Parathyroid adenoma (tissue), 2 donors: ENCODE measurements at regions not wholly inside any gene's neighbourhood (a gene's known extent, or its start where the extent isn't known, plus 50 kb on each side); places are given as distances from the start of the nearest gene placed in this dataset.

Experiments used
- H2AFZ ChIP-seq: fragments of 300-600 bp; sonication (generic); one replicate; pipeline ENCODE4 v1.7.0; 2017; ENCODE audit warnings: antibody characterized with exemption, mild to moderate bottlenecking
- H3K27ac ChIP-seq: fragments of 300-600 bp; sonication (generic); one replicate; pipeline ENCODE4 v1.7.0; 2017
- H3K27me3 ChIP-seq: fragments of 300-600 bp; sonication (generic); one replicate; pipeline ENCODE4 v1.7.0; 2017; ENCODE audit warnings: low read length; ENCODE audit not compliant: control insufficient read depth, insufficient read depth
- H3K36me3 ChIP-seq: fragments of 300-600 bp; sonication (generic); one replicate; pipeline ENCODE4 v1.7.0; 2017; ENCODE audit warnings: low read length; ENCODE audit not compliant: control insufficient read depth, insufficient read depth
- H3K4me1 ChIP-seq: fragments of 300-600 bp; sonication (generic); one replicate; pipeline ENCODE4 v1.7.0; 2017; ENCODE audit warnings: control low read depth
- H3K4me2 ChIP-seq: fragments of 300-600 bp; sonication (generic); one replicate; pipeline ENCODE4 v1.7.0; 2017; ENCODE audit warnings: low read length
- H3K4me3 ChIP-seq: fragments of 300-600 bp; sonication (generic); one replicate; pipeline ENCODE4 v1.7.0; 2017; ENCODE audit warnings: low read depth, low read length
- H3K79me2 ChIP-seq: fragments of 300-600 bp; sonication (generic); one replicate; pipeline ENCODE4 v1.7.0; 2017; ENCODE audit warnings: control low read depth
- H3K9ac ChIP-seq: fragments of 300-600 bp; sonication (generic); one replicate; pipeline ENCODE4 v1.7.0; 2017; ENCODE audit warnings: mild to moderate bottlenecking
- H3K9me3 ChIP-seq: fragments of 300-600 bp; sonication (generic); one replicate; pipeline ENCODE4 v1.7.0; 2017; ENCODE audit warnings: low read length; ENCODE audit not compliant: control insufficient read depth
- TF ChIP-seq, protein P1 (sequence below): fragments of 300-600 bp; sonication (generic); IDR thresholded peaks from one replicate; pipeline ENCODE4 v1.7.0; 2017; ENCODE audit warnings: antibody characterized with exemption, mild to moderate bottlenecking
- donor health status: primary hyperparathyroidism.

DNA sequence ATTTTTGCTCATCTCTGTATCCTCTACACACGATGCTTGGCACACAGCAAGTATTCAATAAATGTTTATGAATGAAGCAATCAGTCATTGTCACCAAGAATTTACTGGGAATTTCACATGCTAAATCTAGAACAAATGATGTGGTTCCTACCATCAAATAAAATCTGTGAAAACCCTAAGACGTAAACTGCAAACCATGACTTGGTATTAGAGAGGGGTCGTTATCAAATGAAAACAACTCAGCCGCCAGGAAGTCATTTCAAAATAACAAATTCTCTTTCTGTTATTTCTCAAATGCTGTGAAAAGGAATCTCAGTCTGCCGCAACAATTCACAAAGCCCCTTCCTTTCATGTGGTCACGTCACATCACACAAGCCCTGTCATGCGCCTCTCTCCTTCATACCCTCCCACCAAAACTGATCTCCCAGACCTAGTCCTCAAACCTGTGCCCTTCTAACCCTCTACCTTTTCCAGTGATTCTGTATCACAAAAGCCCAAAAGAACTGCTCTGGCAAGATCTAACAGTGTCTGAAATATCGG is 173.6 kb downstream of the DEPDC1B start:
- Histone ChIP-seq H3K4me3 (no peak overlapping the region), H3K27me3 (no peaks in the 10 kb centered on the region), H3K27ac (no peak overlapping the region), H3K36me3 (no peaks in the 10 kb centered on the region), H3K9me3 (no peaks in the 10 kb centered on the region), H2AFZ (no peak overlapping the region), H3K79me2 (no peaks in the 10 kb centered on the region), H3K4me1 (no peaks in the 10 kb centered on the region), H3K4me2 (no peak overlapping the region), H3K9ac (no peak overlapping the region)
- TF ChIP-seq, protein P1, sequence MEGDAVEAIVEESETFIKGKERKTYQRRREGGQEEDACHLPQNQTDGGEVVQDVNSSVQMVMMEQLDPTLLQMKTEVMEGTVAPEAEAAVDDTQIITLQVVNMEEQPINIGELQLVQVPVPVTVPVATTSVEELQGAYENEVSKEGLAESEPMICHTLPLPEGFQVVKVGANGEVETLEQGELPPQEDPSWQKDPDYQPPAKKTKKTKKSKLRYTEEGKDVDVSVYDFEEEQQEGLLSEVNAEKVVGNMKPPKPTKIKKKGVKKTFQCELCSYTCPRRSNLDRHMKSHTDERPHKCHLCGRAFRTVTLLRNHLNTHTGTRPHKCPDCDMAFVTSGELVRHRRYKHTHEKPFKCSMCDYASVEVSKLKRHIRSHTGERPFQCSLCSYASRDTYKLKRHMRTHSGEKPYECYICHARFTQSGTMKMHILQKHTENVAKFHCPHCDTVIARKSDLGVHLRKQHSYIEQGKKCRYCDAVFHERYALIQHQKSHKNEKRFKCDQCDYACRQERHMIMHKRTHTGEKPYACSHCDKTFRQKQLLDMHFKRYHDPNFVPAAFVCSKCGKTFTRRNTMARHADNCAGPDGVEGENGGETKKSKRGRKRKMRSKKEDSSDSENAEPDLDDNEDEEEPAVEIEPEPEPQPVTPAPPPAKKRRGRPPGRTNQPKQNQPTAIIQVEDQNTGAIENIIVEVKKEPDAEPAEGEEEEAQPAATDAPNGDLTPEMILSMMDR: no peak

GRCh38 chr5:60522292-60522905 is 177.6 kb downstream of the DEPDC1B start:
- no peak overlapping the region for H3K4me2 ChIP-seq
- no peaks in the 10 kb centered on the region for H3K4me1 ChIP-seq
- H3K9me3 ChIP-seq: no peaks in the 10 kb centered on the region
- TF ChIP-seq, protein P1: no peak
- H3K79me2 ChIP-seq: no peaks in the 10 kb centered on the region
- no peaks in the 10 kb centered on the region for H3K36me3 ChIP-seq
- H2AFZ ChIP-seq: no peak overlapping the region
- no peak overlapping the region for H3K4me3 ChIP-seq
- no peaks in the 10 kb centered on the region for H3K27me3 ChIP-seq
- no peak overlapping the region for H3K27ac ChIP-seq
- H3K9ac ChIP-seq: no peak overlapping the region

GRCh38 chr5:60521376-60522291 is 178.3 kb downstream of the DEPDC1B start:
- H3K79me2 ChIP-seq: no peaks in the 10 kb centered on the region
- H3K9me3 ChIP-seq: no peaks in the 10 kb centered on the region
- H3K4me3 ChIP-seq: no peak overlapping the region
- no peak overlapping the region for H3K27ac ChIP-seq
- no peaks in the 10 kb centered on the region for H3K4me1 ChIP-seq
- H2AFZ ChIP-seq: no peak overlapping the region
- H3K36me3 ChIP-seq: no peaks in the 10 kb centered on the region
- no peaks in the 10 kb centered on the region for H3K27me3 ChIP-seq
- no peak overlapping the region for H3K9ac ChIP-seq
- TF ChIP-seq, protein P1: no peak
- H3K4me2 ChIP-seq: no peak overlapping the region

DNA sequence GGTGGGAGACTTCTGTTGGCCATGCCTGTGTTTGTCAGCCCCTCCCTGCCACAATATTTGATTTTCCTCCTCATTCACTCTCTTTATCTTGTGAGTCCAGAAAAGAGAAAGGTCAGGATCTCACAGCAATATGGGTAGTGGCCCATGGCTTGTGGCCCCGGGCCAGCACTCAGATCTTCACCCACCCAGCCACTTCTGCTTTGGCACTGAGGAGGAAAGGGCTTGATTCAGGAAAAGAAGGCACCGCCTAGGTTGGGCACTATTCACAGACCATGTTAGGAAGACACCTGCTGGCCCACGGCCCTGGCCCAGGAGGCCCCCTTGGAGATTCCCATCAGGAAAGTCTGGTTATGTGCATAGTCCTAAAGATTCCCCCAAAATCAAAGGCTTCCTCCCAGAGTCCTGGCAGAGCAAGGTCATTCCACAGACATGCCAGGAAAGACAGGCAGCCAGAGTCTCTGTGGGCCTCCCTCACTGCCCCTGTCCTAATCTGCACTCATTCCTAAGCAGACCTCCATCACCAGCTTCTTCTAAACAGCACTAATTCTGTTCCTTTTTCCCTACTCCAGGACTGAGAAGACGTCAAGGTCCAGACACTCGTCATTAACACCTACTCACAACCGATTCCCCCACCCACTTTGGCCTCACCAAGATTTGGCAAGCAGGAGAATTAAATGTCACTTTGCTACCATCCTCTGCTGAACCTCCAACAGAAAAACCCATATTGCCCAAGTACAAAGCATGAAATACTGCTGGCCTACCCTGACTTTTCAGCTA is 179.3 kb downstream of the DEPDC1B start:
- H3K27ac ChIP-seq: no peak overlapping the region
- no peak overlapping the region for H2AFZ ChIP-seq
- H3K36me3 ChIP-seq: no peaks in the 10 kb centered on the region
- H3K27me3 ChIP-seq: no peaks in the 10 kb centered on the region
- H3K79me2 ChIP-seq: no peaks in the 10 kb centered on the region
- no peaks in the 10 kb centered on the region for H3K9me3 ChIP-seq
- H3K9ac ChIP-seq: no peak overlapping the region
- H3K4me2 ChIP-seq: no peak overlapping the region
- H3K4me1 ChIP-seq: no peaks in the 10 kb centered on the region
- H3K4me3 ChIP-seq: no peak overlapping the region
- TF ChIP-seq, protein P1: no peak
